PC-3 (cell line): ENCODE measurements at regions not wholly inside any gene's neighbourhood (a gene's known extent, or its start where the extent isn't known, plus 50 kb on each side); places are given as distances from the start of the nearest gene placed in this dataset.
"Not testable (repeated sequence)": the region's sequence is repeated elsewhere in the genome, so short reads cannot be mapped to it uniquely, and the experiment has no call there.

Experiments
- ATAC-seq: fragments of 200-7000 bp; cut with Tn5 transposase; 2 replicates; pipeline ENCODE4 v1.9.1; 2020; ENCODE audit warnings: mild to moderate bottlenecking, moderate library complexity
- BruUV-seq: library from RNA; stranded (reverse); fragments of 400-500 nt; replicated peaks from 2 replicates; lab custom pipeline; 2021; lab: Mats Ljungman, UMichigan
- CTCF ChIA-PET: fragments of 300-600 bp; sonication (Branson Sonifier 250); formaldehyde crosslinking; loops from one replicate; lab custom pipeline; 2022; ENCODE audit warnings: antibody characterized with exemption; lab: Charles Lee
- POLR2A ChIA-PET: fragments of 300-600 bp; sonication (Branson Sonifier 250); formaldehyde crosslinking; loops from one replicate; lab custom pipeline; 2022; ENCODE audit warnings: antibody characterized with exemption; ENCODE audit not compliant: unreplicated experiment; lab: Charles Lee
- DNase-seq: peaks from one replicate; pipeline ENCODE4 v3.0.0-alpha.2; 2015
- H2AFZ ChIP-seq: fragments of 300-600 bp; sonication (generic); 2 replicates; pipeline ENCODE4 v1.6.0; 2016; ENCODE audit warnings: antibody characterized with exemption, low read length
- H3F3A ChIP-seq: fragments of 300-600 bp; sonication (generic); one replicate; pipeline ENCODE4 v1.6.0; 2017; ENCODE audit warnings: antibody characterized with exemption, low read length, control low read depth, mild to moderate bottlenecking; ENCODE audit not compliant: unreplicated experiment
- H3K27ac ChIP-seq: fragments of 300-600 bp; sonication (generic); 2 replicates; pipeline ENCODE4 v1.5.1; 2016; ENCODE audit warnings: mild to moderate bottlenecking, low read length
- H3K27me3 ChIP-seq: fragments of 300-600 bp; sonication (generic); 2 replicates; pipeline ENCODE4 v1.6.1; 2016; ENCODE audit warnings: low read length, mixed read lengths
- H3K36me3 ChIP-seq: fragments of 300-600 bp; sonication (generic); 2 replicates; pipeline ENCODE4 v1.6.1; 2016; ENCODE audit warnings: low read depth, mixed run types, low read length, mixed read lengths
- H3K4me1 ChIP-seq: fragments of 300-600 bp; sonication (generic); 2 replicates; pipeline ENCODE4 v1.5.1; 2016; ENCODE audit warnings: low read length; ENCODE audit not compliant: insufficient read depth
- H3K4me2 ChIP-seq: fragments of 300-600 bp; sonication (generic); 2 replicates; pipeline ENCODE4 v1.6.0; 2016; ENCODE audit warnings: low read length
- H3K4me3 ChIP-seq: fragments of 300-600 bp; sonication (generic); 2 replicates; pipeline ENCODE4 v1.5.1; 2016; ENCODE audit warnings: mild to moderate bottlenecking, low read length, mixed read lengths
- H3K79me2 ChIP-seq: fragments of 300-600 bp; sonication (generic); 2 replicates; pipeline ENCODE4 v1.6.1; 2017; ENCODE audit warnings: low read length, mixed read lengths
- H3K9ac ChIP-seq: fragments of 300-600 bp; sonication (generic); 2 replicates; pipeline ENCODE4 v1.6.0; 2016; ENCODE audit warnings: mild to moderate bottlenecking, low read length
- H3K9me2 ChIP-seq: fragments of 300-600 bp; sonication (generic); replicated peaks from 2 replicates; pipeline ENCODE4 v1.6.1; 2016; ENCODE audit warnings: mixed run types, low read length, mixed read lengths
- H3K9me3 ChIP-seq: fragments of 300-600 bp; sonication (generic); 2 replicates; pipeline ENCODE4 v1.6.1; 2016; ENCODE audit warnings: low read length, mixed read lengths
- H4K20me1 ChIP-seq: fragments of 300-600 bp; sonication (generic); 2 replicates; pipeline ENCODE4 v1.6.1; 2016; ENCODE audit warnings: low read length, mixed read lengths
- EZH2 ChIP-seq: fragments of 300-600 bp; sonication (generic); IDR thresholded peaks from one replicate; pipeline ENCODE4 v1.6.1; 2017; ENCODE audit warnings: antibody characterized with exemption, mild to moderate bottlenecking, low read length; ENCODE audit not compliant: unreplicated experiment
- EZH2phosphoT487 ChIP-seq: fragments of 300-600 bp; sonication (generic); IDR thresholded peaks from 2 replicates; pipeline ENCODE4 v1.6.1; 2018; ENCODE audit warnings: mild to moderate bottlenecking, antibody characterized with exemption, low read length, borderline replicate concordance
- intact Hi-C: fragments of 100-400 bp; cut with micrococcal nuclease; formaldehyde crosslinking; loops from 2 replicates; pipeline ENCODE4 v1.9.0; 2023
- TF ChIP-seq, protein P1 (sequence below): fragments of 300-600 bp; sonication (generic); conservative IDR thresholded peaks from 2 replicates; pipeline ENCODE4 v1.5.1; 2017; ENCODE audit warnings: antibody characterized with exemption, low read depth, mild to moderate bottlenecking, low read length

DNA sequence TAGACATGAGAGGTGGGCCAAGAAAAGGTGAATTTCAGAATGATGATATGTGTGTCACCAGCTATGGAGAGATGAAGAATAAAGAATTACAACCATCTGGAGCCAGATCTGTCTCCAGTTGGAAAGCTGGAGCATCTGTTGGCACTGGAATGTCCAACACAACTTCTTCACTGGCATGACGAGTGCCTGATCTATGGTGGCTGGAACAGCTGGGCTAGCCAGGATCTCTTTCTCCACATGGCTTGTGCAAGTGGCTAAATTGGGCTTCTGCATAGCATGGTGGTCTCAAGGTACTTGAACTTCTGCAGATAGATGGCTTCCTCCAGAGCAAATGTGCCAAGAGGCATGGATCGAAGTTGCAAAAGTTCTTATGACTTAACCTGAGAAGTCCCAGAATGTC lies 256.1 kb upstream of the NCAM1 start:
- BruUV-seq = no TSS peak

DNA sequence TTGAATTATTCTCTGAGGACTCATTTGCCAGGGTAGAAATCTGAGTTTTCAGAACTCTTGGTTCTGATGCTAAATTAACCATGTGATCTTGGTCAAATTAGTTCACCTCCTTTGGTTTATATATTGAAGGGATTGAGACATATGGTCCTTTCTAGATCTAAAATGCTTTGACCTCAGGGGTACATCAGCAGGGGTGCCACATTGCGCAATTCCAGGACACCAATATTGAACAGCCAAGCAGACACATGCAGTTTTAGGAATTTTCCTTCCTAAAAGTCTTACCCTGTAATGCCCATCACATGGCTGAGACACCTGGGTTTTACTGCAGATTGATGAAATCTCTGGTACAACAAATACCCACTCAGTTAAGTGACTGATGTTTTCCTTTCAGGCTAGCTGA lies 254.4 kb upstream of the NCAM1 start:
- Histone ChIP-seq H3K27ac (no peak overlapping the region), H3K79me2 (no peaks in the 10 kb centered on the region), H3F3A (no peaks in the 10 kb centered on the region), H2AFZ (no peak overlapping the region), H3K27me3 (no peaks in the 10 kb centered on the region), H3K4me3 (no peak overlapping the region), H3K9ac (no peak overlapping the region), H3K36me3 (no peaks in the 10 kb centered on the region), H3K4me2 (no peak overlapping the region), H3K4me1 (no peaks in the 10 kb centered on the region), H4K20me1 (no peaks in the 10 kb centered on the region), H3K9me3 (0 out of 2 replicates have a peak, but pooled peaks cover 4% of the 10 kb centered on the region), H3K9me2 (no peaks in the 10 kb centered on the region)
- CTCF ChIA-PET = no interaction called here
- ATAC-seq (no peak), DNase-seq (no peak)
- POLR2A ChIA-PET = no interaction called here
- no TSS peak for BruUV-seq
- TF ChIP-seq, protein P1, sequence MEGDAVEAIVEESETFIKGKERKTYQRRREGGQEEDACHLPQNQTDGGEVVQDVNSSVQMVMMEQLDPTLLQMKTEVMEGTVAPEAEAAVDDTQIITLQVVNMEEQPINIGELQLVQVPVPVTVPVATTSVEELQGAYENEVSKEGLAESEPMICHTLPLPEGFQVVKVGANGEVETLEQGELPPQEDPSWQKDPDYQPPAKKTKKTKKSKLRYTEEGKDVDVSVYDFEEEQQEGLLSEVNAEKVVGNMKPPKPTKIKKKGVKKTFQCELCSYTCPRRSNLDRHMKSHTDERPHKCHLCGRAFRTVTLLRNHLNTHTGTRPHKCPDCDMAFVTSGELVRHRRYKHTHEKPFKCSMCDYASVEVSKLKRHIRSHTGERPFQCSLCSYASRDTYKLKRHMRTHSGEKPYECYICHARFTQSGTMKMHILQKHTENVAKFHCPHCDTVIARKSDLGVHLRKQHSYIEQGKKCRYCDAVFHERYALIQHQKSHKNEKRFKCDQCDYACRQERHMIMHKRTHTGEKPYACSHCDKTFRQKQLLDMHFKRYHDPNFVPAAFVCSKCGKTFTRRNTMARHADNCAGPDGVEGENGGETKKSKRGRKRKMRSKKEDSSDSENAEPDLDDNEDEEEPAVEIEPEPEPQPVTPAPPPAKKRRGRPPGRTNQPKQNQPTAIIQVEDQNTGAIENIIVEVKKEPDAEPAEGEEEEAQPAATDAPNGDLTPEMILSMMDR = no peak
- no peak for TF ChIP-seq EZH2phosphoT487
- TF ChIP-seq EZH2 = no peak
- intact Hi-C loops = no loop called here

More for the DNA sequence above, 256.1 kb upstream of the NCAM1 start:
- Histone ChIP-seq H3K27me3 (no peaks in the 10 kb centered on the region), H3K36me3 (no peaks in the 10 kb centered on the region), H3K27ac (no peak overlapping the region), H3K4me2 (no peak overlapping the region), H3K4me3 (no peak overlapping the region), H3K9me2 (no peaks in the 10 kb centered on the region), H2AFZ (no peak overlapping the region), H3F3A (no peaks in the 10 kb centered on the region), H3K4me1 (no peaks in the 10 kb centered on the region), H3K9me3 (0 out of 2 replicates have a peak, but pooled peaks cover 4% of the 10 kb centered on the region), H4K20me1 (no peaks in the 10 kb centered on the region), H3K79me2 (no peaks in the 10 kb centered on the region), H3K9ac (no peak overlapping the region)
- DNase-seq (no peak), ATAC-seq (no peak)
- CTCF ChIA-PET = no interaction called here
- TF ChIP-seq EZH2 = no peak
- no peak for TF ChIP-seq EZH2phosphoT487
- TF ChIP-seq, protein P1 = no peak
- POLR2A ChIA-PET = no interaction called here
- intact Hi-C loops = no loop called here

DNA sequence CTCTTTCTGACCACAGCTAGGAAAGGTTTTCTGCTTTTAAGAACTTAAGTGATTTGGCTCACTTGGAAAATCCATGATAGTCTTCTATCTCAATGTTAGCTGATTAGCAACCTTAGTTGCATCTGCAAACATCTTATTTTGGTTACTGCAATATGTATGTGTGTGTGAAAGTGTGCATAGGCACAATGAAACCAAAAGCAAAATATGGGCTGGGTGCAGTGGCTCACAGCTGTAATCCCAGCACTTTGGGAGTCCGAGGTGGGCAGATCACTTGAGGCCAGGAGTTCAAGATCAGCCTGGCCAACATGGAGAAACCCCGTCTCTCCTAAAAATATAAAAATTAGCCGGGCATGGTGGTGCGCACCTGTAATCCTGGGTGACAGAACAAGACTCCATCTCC lies 246.9 kb upstream of the NCAM1 start:
- H3K27me3 ChIP-seq, H3K27ac ChIP-seq, H2AFZ ChIP-seq, POLR2A ChIA-PET, H4K20me1 ChIP-seq, H3K36me3 ChIP-seq, intact Hi-C loops, ATAC-seq, BruUV-seq, H3F3A ChIP-seq, H3K4me3 ChIP-seq, H3K9me3 ChIP-seq, H3K9ac ChIP-seq, CTCF ChIA-PET, H3K79me2 ChIP-seq, DNase-seq, H3K4me1 ChIP-seq, H3K9me2 ChIP-seq, H3K4me2 ChIP-seq: not testable (repeated sequence)
